ENCODE measurements at regions not wholly inside any gene's neighbourhood (a gene's known extent, or its start where the extent isn't known, plus 50 kb on each side); places are given as distances from the start of the nearest gene placed in this dataset.

DNA sequence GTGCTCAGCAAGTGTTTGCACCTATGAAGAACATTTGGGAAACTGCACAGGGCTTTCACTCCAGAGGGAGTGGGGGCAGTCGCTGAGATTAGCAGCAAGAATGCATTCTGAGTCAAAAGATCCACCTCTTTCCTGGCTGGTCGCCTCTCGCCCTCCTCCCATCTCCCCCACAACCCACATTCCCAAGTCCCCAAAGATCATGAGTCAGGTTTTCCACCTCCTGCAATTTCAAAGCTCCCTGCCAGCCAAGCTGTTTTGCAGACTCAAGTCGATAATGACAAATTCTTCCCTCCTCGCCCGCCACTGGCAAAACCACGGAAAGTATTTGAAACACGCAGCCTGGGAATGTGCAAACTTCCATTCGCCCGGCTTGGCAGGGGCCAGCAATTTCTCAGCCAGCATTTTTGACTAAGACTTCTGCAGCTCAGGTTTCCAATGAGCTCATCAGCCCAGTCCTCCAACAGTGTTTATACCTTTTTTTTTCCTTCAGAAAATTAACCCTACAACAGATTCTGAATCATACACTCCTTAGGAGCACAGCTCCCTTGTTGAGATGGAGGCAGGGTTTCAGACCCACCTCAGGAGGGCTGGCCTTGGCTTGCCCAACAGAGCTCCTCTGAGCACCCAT is 181.4 kb downstream of the SMAD6 start:
- TF ChIP-seq, protein P1, sequence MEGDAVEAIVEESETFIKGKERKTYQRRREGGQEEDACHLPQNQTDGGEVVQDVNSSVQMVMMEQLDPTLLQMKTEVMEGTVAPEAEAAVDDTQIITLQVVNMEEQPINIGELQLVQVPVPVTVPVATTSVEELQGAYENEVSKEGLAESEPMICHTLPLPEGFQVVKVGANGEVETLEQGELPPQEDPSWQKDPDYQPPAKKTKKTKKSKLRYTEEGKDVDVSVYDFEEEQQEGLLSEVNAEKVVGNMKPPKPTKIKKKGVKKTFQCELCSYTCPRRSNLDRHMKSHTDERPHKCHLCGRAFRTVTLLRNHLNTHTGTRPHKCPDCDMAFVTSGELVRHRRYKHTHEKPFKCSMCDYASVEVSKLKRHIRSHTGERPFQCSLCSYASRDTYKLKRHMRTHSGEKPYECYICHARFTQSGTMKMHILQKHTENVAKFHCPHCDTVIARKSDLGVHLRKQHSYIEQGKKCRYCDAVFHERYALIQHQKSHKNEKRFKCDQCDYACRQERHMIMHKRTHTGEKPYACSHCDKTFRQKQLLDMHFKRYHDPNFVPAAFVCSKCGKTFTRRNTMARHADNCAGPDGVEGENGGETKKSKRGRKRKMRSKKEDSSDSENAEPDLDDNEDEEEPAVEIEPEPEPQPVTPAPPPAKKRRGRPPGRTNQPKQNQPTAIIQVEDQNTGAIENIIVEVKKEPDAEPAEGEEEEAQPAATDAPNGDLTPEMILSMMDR (IDR thresholded peaks at IDR 0.05): no peak
- no peak for TF ChIP-seq POLR2A (IDR thresholded peaks at IDR 0.05)

Measured in body of pancreas (tissue), 4 donors.